ENCODE measurements at regions not wholly inside any gene's neighbourhood (a gene's known extent, or its start where the extent isn't known, plus 50 kb on each side); places are given as distances from the start of the nearest gene placed in this dataset.
"Not testable (repeated sequence)": the region's sequence is repeated elsewhere in the genome, so short reads cannot be mapped to it uniquely, and the experiment has no call there.

DNA sequence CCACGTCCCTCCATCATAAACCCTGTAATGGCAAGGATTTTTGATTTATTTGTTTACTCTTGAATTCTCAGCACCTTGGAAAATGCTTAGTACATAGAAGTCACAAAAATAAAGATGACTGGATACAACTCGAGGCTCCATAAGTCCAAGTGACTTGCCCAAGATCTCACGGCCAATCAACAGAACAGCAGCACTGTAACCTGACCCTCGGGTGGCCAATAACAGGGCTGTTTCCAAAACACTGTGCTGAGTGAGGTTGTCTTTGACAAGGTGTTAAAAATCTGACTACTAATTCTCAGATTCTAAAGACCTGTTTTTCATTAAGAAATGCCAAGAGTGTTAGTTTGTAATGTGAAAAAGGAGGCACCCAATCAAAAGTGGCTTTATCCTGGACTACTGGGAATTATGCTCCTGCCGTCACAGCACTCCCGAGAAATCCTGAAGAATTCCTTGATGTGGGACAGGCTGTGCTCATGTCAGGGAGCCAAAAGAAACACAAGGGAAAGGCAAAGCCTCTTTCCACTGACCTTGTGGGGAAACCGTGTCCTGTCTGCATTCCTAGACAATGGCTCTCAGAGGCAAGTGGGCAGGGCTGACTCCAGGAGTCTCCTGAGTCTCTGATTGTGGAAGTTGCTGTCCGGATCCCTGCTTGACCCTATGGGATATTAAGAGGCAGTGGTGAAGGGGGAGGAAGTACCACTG lies 204.7 kb upstream of the PELI2 start:
- H3K9me3 ChIP-seq (ENCODE audit: low read depth, low read length, poor library complexity, severe bottlenecking): no peaks in the 10 kb centered on the region
- no peaks in the 10 kb centered on the region for H3K36me3 ChIP-seq (ENCODE audit: insufficient read depth, low read length, poor library complexity, severe bottlenecking)
- ChIA-PET POLR2A (ENCODE audit: low non-redundant PET) (no interaction called here), CTCF (no interaction called here)
- intact Hi-C loops (cut with micrococcal nuclease; ENCODE audit: unreplicated experiment): no loop called here
- H3K27ac ChIP-seq (ENCODE audit: low read depth, low read length, poor library complexity, severe bottlenecking): no peak overlapping the region
- TF ChIP-seq EZH2 (IDR thresholded peaks at IDR 0.05; ENCODE audit: borderline replicate concordance, low read depth, low read length, poor library complexity, severe bottlenecking): no peak
- TF ChIP-seq CTCF (conservative IDR thresholded peaks at IDR 0.05; ENCODE audit: low read depth, low read length): no peak
- H3K27me3 ChIP-seq (replicated peaks; ENCODE audit: insufficient read depth, low read depth, low read length, poor library complexity): no peaks in the 10 kb centered on the region
- H3K4me1 ChIP-seq (ENCODE audit: insufficient read depth, low read length, poor library complexity, severe bottlenecking): no peaks in the 10 kb centered on the region
- H3K4me3 ChIP-seq (ENCODE audit: low read depth, low read length, poor library complexity, severe bottlenecking): no peak overlapping the region
- BruUV-seq (replicated peaks): no TSS peak
- DNase-seq (ENCODE audit: low spot score): no peak

DNA sequence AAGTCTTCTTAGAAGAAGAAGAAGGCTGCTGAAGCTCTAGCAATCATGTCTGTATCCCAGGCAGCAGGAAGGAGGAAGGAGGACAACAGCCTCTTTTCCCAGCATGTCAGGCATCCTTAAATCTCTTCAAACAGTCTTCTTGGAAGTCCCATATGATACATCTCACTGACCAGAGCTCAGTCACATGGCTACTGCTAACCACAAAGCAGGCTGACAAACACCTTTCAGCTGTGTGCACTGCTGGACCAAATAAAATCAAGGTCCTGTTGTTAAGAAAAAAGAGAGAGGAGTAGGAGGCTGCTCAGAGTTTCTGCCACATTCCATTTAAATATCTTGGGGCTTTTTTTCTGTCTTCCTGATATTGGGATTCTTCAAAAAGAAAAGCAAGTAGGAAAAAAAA lies 203.4 kb upstream of the PELI2 start:
- H3K9me3 ChIP-seq (ENCODE audit: low read depth, low read length, poor library complexity, severe bottlenecking): no peaks in the 10 kb centered on the region
- H3K27me3 ChIP-seq (replicated peaks; ENCODE audit: insufficient read depth, low read depth, low read length, poor library complexity): no peaks in the 10 kb centered on the region
- no peak for TF ChIP-seq CTCF (conservative IDR thresholded peaks at IDR 0.05; ENCODE audit: low read depth, low read length)
- no peak for TF ChIP-seq EZH2 (IDR thresholded peaks at IDR 0.05; ENCODE audit: borderline replicate concordance, low read depth, low read length, poor library complexity, severe bottlenecking)
- no peaks in the 10 kb centered on the region for H3K36me3 ChIP-seq (ENCODE audit: insufficient read depth, low read length, poor library complexity, severe bottlenecking)
- H3K4me3 ChIP-seq (ENCODE audit: low read depth, low read length, poor library complexity, severe bottlenecking): no peak overlapping the region
- intact Hi-C loops (cut with micrococcal nuclease; ENCODE audit: unreplicated experiment): no loop called here
- ChIA-PET CTCF (no interaction called here), POLR2A (ENCODE audit: low non-redundant PET) (no interaction called here)
- BruUV-seq (replicated peaks): no TSS peak
- H3K4me1 ChIP-seq (ENCODE audit: insufficient read depth, low read length, poor library complexity, severe bottlenecking): no peaks in the 10 kb centered on the region
- DNase-seq (ENCODE audit: low spot score): no peak
- H3K27ac ChIP-seq (ENCODE audit: low read depth, low read length, poor library complexity, severe bottlenecking): no peak overlapping the region

DNA sequence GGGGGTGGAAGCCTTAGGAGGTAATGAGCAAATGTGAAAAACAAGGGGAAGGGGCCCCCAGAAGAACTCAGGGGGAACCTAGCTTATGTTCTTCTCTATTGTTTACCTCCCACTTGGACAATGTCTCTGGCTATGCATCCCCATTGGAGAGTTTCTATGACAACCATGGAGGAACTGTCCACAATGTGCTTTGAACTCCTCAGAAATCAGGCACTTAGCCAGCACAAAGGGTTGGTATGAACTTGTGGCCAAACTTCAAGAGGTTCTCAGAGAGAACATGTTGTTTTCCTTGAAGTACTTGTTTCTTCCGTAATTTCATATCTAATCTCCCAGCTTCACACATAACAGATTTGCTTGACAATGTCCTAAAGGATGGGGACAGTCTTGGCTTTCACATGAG lies 202.8 kb upstream of the PELI2 start:
- ChIA-PET CTCF (no interaction called here), POLR2A (ENCODE audit: low non-redundant PET) (no interaction called here)
- TF ChIP-seq CTCF (conservative IDR thresholded peaks at IDR 0.05; ENCODE audit: low read depth, low read length): no peak
- TF ChIP-seq EZH2 (IDR thresholded peaks at IDR 0.05; ENCODE audit: borderline replicate concordance, low read depth, low read length, poor library complexity, severe bottlenecking): no peak
- Histone ChIP-seq H3K4me1 (ENCODE audit: insufficient read depth, low read length, poor library complexity, severe bottlenecking) (no peaks in the 10 kb centered on the region), H3K36me3 (ENCODE audit: insufficient read depth, low read length, poor library complexity, severe bottlenecking) (no peaks in the 10 kb centered on the region), H3K27me3 (replicated peaks; ENCODE audit: insufficient read depth, low read depth, low read length, poor library complexity) (no peaks in the 10 kb centered on the region), H3K27ac (ENCODE audit: low read depth, low read length, poor library complexity, severe bottlenecking) (no peak overlapping the region), H3K9me3 (ENCODE audit: low read depth, low read length, poor library complexity, severe bottlenecking) (no peaks in the 10 kb centered on the region), H3K4me3 (ENCODE audit: low read depth, low read length, poor library complexity, severe bottlenecking) (no peak overlapping the region)
- DNase-seq (ENCODE audit: low spot score): no peak
- intact Hi-C loops (cut with micrococcal nuclease; ENCODE audit: unreplicated experiment): no loop called here
- BruUV-seq (replicated peaks): no TSS peak

DNA sequence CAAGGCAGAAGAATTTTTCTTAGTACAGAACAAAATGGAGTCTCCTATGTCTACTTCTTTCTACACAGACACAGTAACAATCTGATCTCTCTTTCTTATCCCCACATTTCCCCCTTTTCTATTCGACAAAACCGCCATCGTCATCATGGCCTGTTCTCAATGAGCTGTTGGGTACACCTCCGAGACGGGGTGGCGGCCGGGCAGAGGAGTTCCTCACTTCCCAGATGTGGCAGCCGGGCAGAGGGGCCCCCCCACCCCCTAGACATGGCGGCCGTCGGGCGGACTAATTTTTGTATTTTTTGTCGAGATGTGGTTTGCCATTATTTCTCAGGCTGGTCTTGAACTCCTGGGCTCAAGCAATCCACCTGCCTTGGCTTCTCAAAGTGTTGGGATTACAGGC lies 198.4 kb upstream of the PELI2 start:
- H3K9me3 ChIP-seq (ENCODE audit: low read depth, low read length, poor library complexity, severe bottlenecking); DNase-seq (ENCODE audit: low spot score); H3K27me3 ChIP-seq (replicated peaks; ENCODE audit: insufficient read depth, low read depth, low read length, poor library complexity); H3K4me3 ChIP-seq (ENCODE audit: low read depth, low read length, poor library complexity, severe bottlenecking); POLR2A ChIA-PET (ENCODE audit: low non-redundant PET); BruUV-seq (replicated peaks); intact Hi-C loops (cut with micrococcal nuclease; ENCODE audit: unreplicated experiment); H3K4me1 ChIP-seq (ENCODE audit: insufficient read depth, low read length, poor library complexity, severe bottlenecking); CTCF ChIA-PET; H3K36me3 ChIP-seq (ENCODE audit: insufficient read depth, low read length, poor library complexity, severe bottlenecking); H3K27ac ChIP-seq (ENCODE audit: low read depth, low read length, poor library complexity, severe bottlenecking): not testable (repeated sequence)
